ENCODE measurements at regions not wholly inside any gene's neighbourhood (a gene's known extent, or its start where the extent isn't known, plus 50 kb on each side); places are given as distances from the start of the nearest gene placed in this dataset.

DNA sequence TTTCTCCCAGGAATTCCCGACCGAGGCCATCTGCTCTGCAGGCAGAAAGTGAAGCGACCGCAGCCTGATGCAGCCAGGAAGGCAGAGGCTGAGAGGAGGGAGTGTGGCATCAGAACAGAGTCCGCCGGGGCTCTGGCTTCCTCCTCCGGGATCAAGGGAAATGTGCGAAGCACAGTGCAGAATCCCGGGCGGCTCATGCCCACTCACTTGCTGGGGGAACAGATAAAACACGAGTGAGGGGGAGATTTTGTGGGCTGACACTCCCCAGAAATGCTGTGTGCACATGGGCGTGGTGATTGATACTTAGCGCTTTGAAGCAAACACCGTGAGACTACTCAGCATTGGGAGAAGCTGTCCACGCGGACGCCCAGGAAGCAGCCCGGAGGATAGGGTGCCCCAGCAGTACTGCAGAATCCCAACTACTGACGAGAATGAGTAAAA lies 75.3 kb upstream of the POMP start:
- 83% methylated on average over 19 of the region's 19 CpGs; no CpG with 5 or more reads in 1 of the 2 experiments for WGBS, 2 experiments (ENCODE audit: extremely low coverage in 1 of 2, insufficient coverage in 1 of 2, insufficient read length in 1 of 2, insufficient replicate concordance in 2 of 2, low coverage in 1 of 2, low lambda C conversion rate in 2 of 2, missing lambda C conversion rate in 1 of 2)
- Histone ChIP-seq H3K4ac (replicated peaks; ENCODE audit: insufficient read length, low read depth, low read length) (no peak overlapping the region), H3K4me2 (ENCODE audit: insufficient read depth in 1 of 2, low read depth in 2 of 2, low read length in 2 of 2) (no peak overlapping the region), H2BK5ac (ENCODE audit: low read depth, low read length) (no peak overlapping the region), H3K27me3 (replicated peaks in 1 of 4; ENCODE audit: control insufficient read depth in 3 of 4, extremely low read depth in 1 of 4, insufficient read depth in 3 of 4, low read length in 3 of 4) (no peaks in the 10 kb centered on the region; a peak in 1 of 7 replicates), H4K8ac (ENCODE audit: extremely low read depth, insufficient read depth, low read length) (peak overlapping the region; percentile 25; the same call in 1 of the 2 replicates), H3K56ac (replicated peaks; ENCODE audit: insufficient read length, low read depth, low read length) (no peak overlapping the region), H2BK15ac (ENCODE audit: low read length) (no peak overlapping the region), H3K27ac (ENCODE audit: low read depth, low read length) (no peak overlapping the region), H3K79me2 (ENCODE audit: control insufficient read depth in 1 of 2, insufficient read depth in 2 of 2, low read length in 2 of 2) (no peaks in the 10 kb centered on the region), H4K5ac (ENCODE audit: insufficient read length, low read depth, low read length) (no peak overlapping the region), H3K14ac (ENCODE audit: insufficient read length) (no peak overlapping the region), H2BK20ac (ENCODE audit: low read length) (no peak overlapping the region), H3K4me3 (ENCODE audit: extremely low read depth in 1 of 4, insufficient read depth in 2 of 4, low read depth in 3 of 4, low read length in 4 of 4) (no peak overlapping the region), H3K23me2 (ENCODE audit: low read depth, low read length) (no peaks in the 10 kb centered on the region), H3K18ac (ENCODE audit: extremely low read depth, low read length) (no peak overlapping the region), H2AFZ (ENCODE audit: low read length) (no peak overlapping the region), H3K4me1 (replicated peaks in 1 of 4; ENCODE audit: control insufficient read depth in 3 of 4, insufficient read depth in 4 of 4, low read length in 3 of 4) (peaks cover 0 to 12% (median 7%) of the 10 kb centered on the region in 4 experiments; a peak in 5 of 7 replicates), H2BK12ac (ENCODE audit: low read depth, low read length) (no peak overlapping the region), H3K9ac (replicated peaks in 1 of 4; ENCODE audit: extremely low read depth in 1 of 4, low read depth in 3 of 4, low read length in 3 of 4) (no peak overlapping the region), H2BK120ac (replicated peaks; ENCODE audit: low read depth, low read length) (no peak overlapping the region), H3K9me3 (ENCODE audit: insufficient read depth in 2 of 2, low read depth in 1 of 2, low read length in 1 of 2) (no peaks in the 10 kb centered on the region), H4K20me1 (replicated peaks in 1 of 2; ENCODE audit: control insufficient read depth in 1 of 2, insufficient read depth in 2 of 2, low read length in 2 of 2) (no peaks in the 10 kb centered on the region), H3K36me3 (ENCODE audit: control insufficient read depth in 2 of 4, insufficient read depth in 4 of 4, low read length in 3 of 4) (no peaks in the 10 kb centered on the region), H2AK5ac (ENCODE audit: low read depth, low read length) (no peak overlapping the region), H3K79me1 (ENCODE audit: low read depth, low read length) (no peaks in the 10 kb centered on the region), H4K91ac (replicated peaks; ENCODE audit: insufficient read length, low read length) (no peak overlapping the region), H3K23ac (ENCODE audit: insufficient read length) (no peak overlapping the region)
- TF ChIP-seq KDM1A (IDR thresholded peaks at IDR 0.05; ENCODE audit: borderline replicate concordance, low read length): no peak
- TF ChIP-seq, protein P1, sequence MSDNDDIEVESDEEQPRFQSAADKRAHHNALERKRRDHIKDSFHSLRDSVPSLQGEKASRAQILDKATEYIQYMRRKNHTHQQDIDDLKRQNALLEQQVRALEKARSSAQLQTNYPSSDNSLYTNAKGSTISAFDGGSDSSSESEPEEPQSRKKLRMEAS (IDR thresholded peaks at IDR 0.05): no peak
- no peak for TF ChIP-seq SP4 (IDR thresholded peaks at IDR 0.05; ENCODE audit: low read length)
- no peak for TF ChIP-seq CHD2 (IDR thresholded peaks at IDR 0.05; ENCODE audit: low read length)
- no peak for TF ChIP-seq SAP30 (IDR thresholded peaks at IDR 0.05; ENCODE audit: insufficient read depth, insufficient replicate concordance, low read length)
- TF ChIP-seq CHD1 (IDR thresholded peaks at IDR 0.05; ENCODE audit: low read depth, low read length): no peak
- TF ChIP-seq CEBPB (IDR thresholded peaks at IDR 0.05; ENCODE audit: low read depth, low read length): no peak
- CTCF ChIA-PET (ENCODE audit: partially characterized antibody): interaction anchor here (1.0 kb wide), 1 partner anchor 30 kb away, joined by 3 read pairs; no protein-coding TSS in a partner anchor
- FAIRE-seq: no peak
- POLR2A ChIA-PET (ENCODE audit: partially characterized antibody): no interaction called here
- no peak for DNase-seq (ENCODE audit: low read depth in 1 of 2, low spot score in 2 of 2)
